Activated CD8-positive, alpha-beta T cell treated with anti-CD3 and anti-CD28 coated beads for 36 hours (primary cell): ENCODE measurements at regions not wholly inside any gene's neighbourhood (a gene's known extent, or its start where the extent isn't known, plus 50 kb on each side); places are given as distances from the start of the nearest gene placed in this dataset.
"Not testable (repeated sequence)": the region's sequence is repeated elsewhere in the genome, so short reads cannot be mapped to it uniquely, and the experiment has no call there.

Experiments used
- ATAC-seq: fragments of 200-7000 bp; cut with Tn5 transposase; one replicate; pipeline ENCODE4 v1.10.0; 2021; ENCODE audit warnings: mild to moderate bottlenecking, moderate library complexity
- CTCF ChIA-PET: fragments of 350-600 bp; sonication (Branson Sonifier 250); formaldehyde crosslinking; loops from one replicate; lab custom pipeline; 2021; ENCODE audit warnings: antibody characterized with exemption; lab: Charles Lee
- POLR2A ChIA-PET: fragments of 350-600 bp; sonication (Branson Sonifier 250); formaldehyde crosslinking; loops from one replicate; lab custom pipeline; 2021; ENCODE audit warnings: antibody characterized with exemption; lab: Charles Lee
- DNase-seq: peaks from one replicate; pipeline ENCODE4 v3.0.0-alpha.2; 2020
- H3K27ac Mint-ChIP-seq: one replicate; pipeline ENCODE4 v1.8.0; 2021; ENCODE audit warnings: mild to moderate bottlenecking, mixed read lengths
- H3K27me3 Mint-ChIP-seq: one replicate; pipeline ENCODE4 v1.8.0; 2021; ENCODE audit warnings: mixed read lengths
- H3K36me3 Mint-ChIP-seq: one replicate; pipeline ENCODE4 v1.8.0; 2021; ENCODE audit warnings: low read depth, mixed read lengths
- H3K4me1 Mint-ChIP-seq: one replicate; pipeline ENCODE4 v1.8.0; 2021; ENCODE audit warnings: low read depth, mixed read lengths
- H3K4me3 Mint-ChIP-seq: one replicate; pipeline ENCODE4 v1.8.0; 2021; ENCODE audit warnings: mild to moderate bottlenecking, moderate library complexity, mixed read lengths
- H3K9me3 Mint-ChIP-seq: one replicate; pipeline ENCODE4 v1.8.0; 2021; ENCODE audit warnings: mixed read lengths
- intact Hi-C: fragments of 100-400 bp; cut with micrococcal nuclease; formaldehyde crosslinking; loops from one replicate; pipeline ENCODE4 v1.10.0; 2022
- TF ChIP-seq, protein P1 (sequence below): fragments of 200-600 bp; IDR thresholded peaks from one replicate; pipeline ENCODE4 v1.8.0; 2022; ENCODE audit warnings: antibody characterized with exemption, mild to moderate bottlenecking

DNA sequence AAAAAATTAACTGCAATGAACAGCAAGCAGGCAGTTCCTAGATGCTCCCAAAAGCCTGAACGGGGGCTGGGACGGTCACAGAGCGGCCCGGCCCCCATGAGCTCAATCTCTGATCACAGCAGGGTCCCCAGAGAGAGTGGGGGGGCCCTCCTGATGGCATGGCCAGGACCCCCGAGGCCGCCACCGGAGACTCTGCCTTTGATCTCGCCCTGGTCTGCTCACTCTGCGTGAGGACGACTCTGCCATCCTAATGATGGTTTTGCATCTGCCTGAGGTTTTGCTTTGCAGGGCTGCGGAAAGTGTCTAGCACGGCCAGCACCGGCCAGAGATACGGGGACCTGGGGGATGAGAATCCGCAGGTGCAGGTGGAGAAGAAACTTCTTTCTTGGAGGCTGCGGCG lies 103.8 kb downstream of the SHOX start:
- ATAC-seq (no peak), DNase-seq (no peak)
- CTCF ChIA-PET = no interaction called here
- TF ChIP-seq, protein P1, sequence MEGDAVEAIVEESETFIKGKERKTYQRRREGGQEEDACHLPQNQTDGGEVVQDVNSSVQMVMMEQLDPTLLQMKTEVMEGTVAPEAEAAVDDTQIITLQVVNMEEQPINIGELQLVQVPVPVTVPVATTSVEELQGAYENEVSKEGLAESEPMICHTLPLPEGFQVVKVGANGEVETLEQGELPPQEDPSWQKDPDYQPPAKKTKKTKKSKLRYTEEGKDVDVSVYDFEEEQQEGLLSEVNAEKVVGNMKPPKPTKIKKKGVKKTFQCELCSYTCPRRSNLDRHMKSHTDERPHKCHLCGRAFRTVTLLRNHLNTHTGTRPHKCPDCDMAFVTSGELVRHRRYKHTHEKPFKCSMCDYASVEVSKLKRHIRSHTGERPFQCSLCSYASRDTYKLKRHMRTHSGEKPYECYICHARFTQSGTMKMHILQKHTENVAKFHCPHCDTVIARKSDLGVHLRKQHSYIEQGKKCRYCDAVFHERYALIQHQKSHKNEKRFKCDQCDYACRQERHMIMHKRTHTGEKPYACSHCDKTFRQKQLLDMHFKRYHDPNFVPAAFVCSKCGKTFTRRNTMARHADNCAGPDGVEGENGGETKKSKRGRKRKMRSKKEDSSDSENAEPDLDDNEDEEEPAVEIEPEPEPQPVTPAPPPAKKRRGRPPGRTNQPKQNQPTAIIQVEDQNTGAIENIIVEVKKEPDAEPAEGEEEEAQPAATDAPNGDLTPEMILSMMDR = no peak
- H3K9me3 Mint-ChIP-seq = no peaks in the 10 kb centered on the region
- H3K36me3 Mint-ChIP-seq = no peaks in the 10 kb centered on the region
- no peak overlapping the region for H3K4me3 Mint-ChIP-seq
- POLR2A ChIA-PET = no interaction called here
- H3K27ac Mint-ChIP-seq = no peak overlapping the region
- H3K27me3 Mint-ChIP-seq = no peaks in the 10 kb centered on the region
- H3K4me1 Mint-ChIP-seq = no peaks in the 10 kb centered on the region
- intact Hi-C loops = no loop called here

DNA sequence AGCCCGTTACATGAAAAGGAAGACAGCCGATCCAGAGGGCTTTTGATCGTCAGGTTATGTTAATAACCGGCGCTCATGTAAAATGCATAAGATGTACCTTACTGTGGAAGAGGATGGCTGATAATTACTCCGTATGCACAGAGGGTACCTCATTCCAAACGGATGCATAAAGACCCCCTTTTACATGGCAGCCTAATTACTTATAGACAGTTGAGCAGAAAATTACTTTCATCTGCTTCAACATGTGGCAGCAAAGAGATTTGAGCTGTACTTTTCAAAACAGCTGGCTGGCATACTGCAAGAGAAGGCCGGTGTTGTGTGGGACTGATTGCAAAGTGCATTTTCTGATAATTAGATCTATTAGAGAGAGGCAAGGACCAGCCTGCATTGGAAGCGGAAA lies 103.4 kb downstream of the SHOX start:
- DNase-seq = no peak
- TF ChIP-seq, protein P1 = no peak
- H3K36me3 Mint-ChIP-seq = no peaks in the 10 kb centered on the region
- ATAC-seq = no peak
- CTCF ChIA-PET = no interaction called here
- no peaks in the 10 kb centered on the region for H3K9me3 Mint-ChIP-seq
- intact Hi-C loops = no loop called here
- no peak overlapping the region for H3K4me3 Mint-ChIP-seq
- H3K27ac Mint-ChIP-seq = no peak overlapping the region
- POLR2A ChIA-PET = no interaction called here
- H3K27me3 Mint-ChIP-seq = no peaks in the 10 kb centered on the region
- H3K4me1 Mint-ChIP-seq = no peaks in the 10 kb centered on the region

DNA sequence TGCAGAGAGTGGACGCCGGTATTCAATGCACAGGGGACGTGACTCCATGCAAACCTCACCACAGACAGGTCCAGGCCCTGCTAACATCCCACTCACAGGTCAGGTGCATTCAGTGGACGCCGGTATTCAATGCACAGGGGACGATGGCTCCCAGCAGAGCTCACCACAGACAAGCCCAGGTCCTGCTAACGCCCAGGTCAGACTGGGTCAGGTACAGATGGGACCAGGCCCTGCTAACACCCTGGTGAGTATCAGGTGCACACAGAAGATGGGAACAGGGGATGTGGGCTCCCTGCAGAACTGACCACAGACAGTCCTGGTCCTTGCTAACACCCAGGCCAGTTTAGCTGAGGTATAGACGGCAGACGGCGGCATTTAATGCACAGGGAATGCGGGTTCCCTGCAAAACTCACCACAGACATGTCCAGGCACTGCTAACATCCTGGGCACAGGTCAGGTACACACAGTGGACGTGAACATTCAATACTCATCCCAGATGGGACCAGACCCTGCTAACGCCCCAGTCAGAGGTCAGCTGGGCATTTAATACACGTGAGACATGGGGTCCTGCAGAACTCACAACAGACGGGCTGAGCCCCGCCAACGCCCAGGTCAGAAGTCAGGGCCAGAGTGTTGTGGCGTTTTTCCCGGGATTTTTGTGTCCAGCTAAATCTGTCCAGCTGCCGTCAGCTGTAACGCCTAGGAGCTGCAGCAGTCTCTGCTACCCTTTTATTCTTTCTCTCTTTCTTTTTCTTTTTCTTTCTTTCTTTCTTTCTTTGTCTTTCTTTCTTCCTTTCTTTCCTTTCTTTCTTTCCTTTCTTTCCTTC lies 99.2 kb downstream of the SHOX start:
- TF ChIP-seq, protein P1 = no peak
- CTCF ChIA-PET = no interaction called here
- Mint-ChIP-seq H3K36me3 (no peaks in the 10 kb centered on the region), H3K4me3 (no peak overlapping the region), H3K27me3 (no peaks in the 10 kb centered on the region), H3K9me3 (no peaks in the 10 kb centered on the region), H3K27ac (no peak overlapping the region), H3K4me1 (no peaks in the 10 kb centered on the region)
- POLR2A ChIA-PET = no interaction called here
- intact Hi-C loops = no loop called here
- DNase-seq = no peak
- ATAC-seq = no peak

DNA sequence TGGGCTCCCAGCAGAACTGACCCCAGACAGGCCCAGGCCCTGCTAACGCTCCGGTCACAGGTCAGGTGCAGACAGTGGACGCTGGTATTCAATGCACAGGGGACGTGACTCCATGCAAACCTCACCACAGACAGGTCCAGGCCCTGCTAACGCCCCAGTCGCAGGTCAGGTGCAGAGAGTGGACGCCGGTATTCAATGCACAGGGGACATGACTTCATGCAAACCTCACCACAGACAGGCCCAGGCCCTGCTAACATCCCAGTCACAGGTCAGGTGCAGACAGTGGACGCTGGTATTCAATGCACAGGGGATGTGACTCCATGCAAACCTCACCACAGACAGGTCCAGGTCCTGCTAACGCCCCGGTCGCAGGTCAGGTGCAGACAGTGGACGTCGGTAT lies 98.5 kb downstream of the SHOX start:
- ATAC-seq, H3K9me3 Mint-ChIP-seq, POLR2A ChIA-PET, CTCF ChIA-PET, H3K4me3 Mint-ChIP-seq, DNase-seq, intact Hi-C loops, H3K27ac Mint-ChIP-seq, H3K4me1 Mint-ChIP-seq, H3K36me3 Mint-ChIP-seq, H3K27me3 Mint-ChIP-seq: not testable (repeated sequence)

DNA sequence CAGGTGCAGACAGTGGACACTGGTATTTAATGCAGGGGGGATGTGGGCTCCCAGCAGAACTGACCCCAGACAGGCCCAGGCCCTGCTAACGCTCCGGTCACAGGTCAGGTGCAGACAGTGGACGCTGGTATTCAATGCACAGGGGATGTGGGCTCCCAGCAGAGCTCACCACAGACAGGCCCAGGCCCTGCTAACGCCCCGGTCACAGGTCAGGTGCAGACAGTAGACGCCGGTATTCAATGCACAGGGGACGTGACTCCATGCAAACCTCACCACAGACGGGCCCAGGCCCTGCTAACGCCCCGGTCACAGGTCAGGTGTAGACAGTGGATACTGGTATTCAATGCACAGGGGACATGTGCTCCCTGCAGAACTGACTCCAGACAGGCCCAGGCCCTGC lies 98.0 kb downstream of the SHOX start:
- H3K9me3 Mint-ChIP-seq, H3K27me3 Mint-ChIP-seq, H3K36me3 Mint-ChIP-seq, H3K27ac Mint-ChIP-seq, intact Hi-C loops, ATAC-seq, POLR2A ChIA-PET, DNase-seq, H3K4me3 Mint-ChIP-seq, H3K4me1 Mint-ChIP-seq, CTCF ChIA-PET: not testable (repeated sequence)

DNA sequence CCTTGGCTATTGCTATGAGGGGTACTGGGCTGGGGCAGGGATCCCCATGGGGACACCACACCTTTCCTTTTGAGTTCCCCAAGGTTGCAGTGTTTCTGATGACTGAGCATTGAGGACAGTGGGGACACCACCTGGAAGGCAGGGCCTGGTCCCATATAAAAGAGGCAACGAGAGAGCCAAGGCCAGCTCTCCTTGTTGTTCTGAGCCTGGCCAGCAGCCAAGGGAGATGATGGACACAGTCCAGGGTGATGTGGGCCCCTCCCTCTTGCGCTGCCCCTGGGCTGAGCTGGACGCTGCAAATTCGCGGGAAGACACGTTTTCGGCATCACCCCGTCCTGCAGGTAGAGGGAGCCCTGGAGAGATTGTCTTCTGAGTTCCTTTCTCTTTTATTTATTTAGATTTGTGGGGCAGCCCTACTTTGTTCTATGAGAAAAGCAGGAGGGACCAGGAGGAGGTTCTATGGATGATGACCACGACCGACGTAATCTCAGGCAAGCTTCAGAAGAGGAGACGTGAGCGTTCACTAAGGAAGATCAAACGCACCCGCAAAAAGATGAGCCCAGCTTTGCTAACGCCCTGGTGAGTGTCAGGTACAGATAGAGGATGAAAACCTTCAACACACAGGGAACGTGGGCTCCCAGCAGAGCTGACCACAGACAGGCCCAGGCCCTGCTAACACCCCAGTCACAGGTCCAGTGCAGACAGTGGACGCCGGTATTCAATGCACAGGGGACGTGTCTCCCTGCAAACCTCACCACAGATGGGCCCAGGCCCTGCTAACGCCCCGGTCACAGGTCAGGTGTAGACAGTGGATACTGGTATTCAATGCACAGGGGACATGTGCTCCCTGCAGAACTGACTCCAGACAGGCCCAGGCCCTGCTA lies 97.4 kb downstream of the SHOX start:
- TF ChIP-seq, protein P1 = no peak
- H3K27me3 Mint-ChIP-seq = no peaks in the 10 kb centered on the region
- DNase-seq (no peak), ATAC-seq (no peak)
- no peaks in the 10 kb centered on the region for H3K4me1 Mint-ChIP-seq
- no peaks in the 10 kb centered on the region for H3K36me3 Mint-ChIP-seq
- ChIA-PET POLR2A (no interaction called here), CTCF (no interaction called here)
- intact Hi-C loops = no loop called here
- no peak overlapping the region for H3K4me3 Mint-ChIP-seq
- H3K27ac Mint-ChIP-seq = no peak overlapping the region
- peaks cover 13% of the 10 kb centered on the region for H3K9me3 Mint-ChIP-seq
